Panc1 (cell line): ENCODE measurements at regions not wholly inside any gene's neighbourhood (a gene's known extent, or its start where the extent isn't known, plus 50 kb on each side); places are given as distances from the start of the nearest gene placed in this dataset.

Experiments used
- ATAC-seq: fragments of 200-7000 bp; cut with Tn5 transposase; 2 replicates; pipeline ENCODE4 v1.9.1; 2020; ENCODE audit warnings: mild to moderate bottlenecking, moderate library complexity
- BruUV-seq: library from RNA; stranded (reverse); fragments of 400-500 nt; replicated peaks from 2 replicates; lab custom pipeline; 2021; lab: Mats Ljungman, UMichigan
- CTCF ChIA-PET: fragments of 300-600 bp; sonication (Branson Sonifier 250); formaldehyde crosslinking; loops from one replicate; lab custom pipeline; 2022; ENCODE audit warnings: antibody characterized with exemption; lab: Charles Lee
- POLR2A ChIA-PET: fragments of 300-600 bp; sonication (Branson Sonifier 250); formaldehyde crosslinking; loops from one replicate; lab custom pipeline; 2022; ENCODE audit warnings: antibody characterized with exemption; lab: Charles Lee
- DNase-seq: peaks from one replicate; pipeline ENCODE4 v3.0.0-alpha.2; 2010; ENCODE audit warnings: low read depth, low spot score
- H3K27ac ChIP-seq: 2 replicates; pipeline ENCODE4 v1.5.1; 2011; ENCODE audit warnings: mild to moderate bottlenecking, low read length, inconsistent platforms
- H3K27me3 ChIP-seq: fragments of 200-500 bp; sonication (Bioruptor generic); 2 replicates; pipeline ENCODE4 v1.6.0; 2014; ENCODE audit warnings: low read length, inconsistent platforms; ENCODE audit not compliant: control insufficient read depth, insufficient read depth
- H3K36me3 ChIP-seq: fragments of 200-500 bp; sonication (Bioruptor generic); 2 replicates; pipeline ENCODE4 v1.5.1; 2014; ENCODE audit warnings: inconsistent platforms, mild to moderate bottlenecking, low read length, moderate library complexity; ENCODE audit not compliant: control insufficient read depth, insufficient read depth
- H3K4me1 ChIP-seq: 2 replicates; pipeline ENCODE4 v1.5.1; 2011; ENCODE audit warnings: inconsistent platforms, mild to moderate bottlenecking, low read length, moderate library complexity; ENCODE audit not compliant: control insufficient read depth, insufficient read depth
- H3K4me3 ChIP-seq, 2 experiments: 2 replicates each; pipeline ENCODE4 v1.5.1; 2011 to 2012; ENCODE audit warnings: low read depth in 2 of 2, low read length in 2 of 2, mild to moderate bottlenecking in 2 of 2, inconsistent platforms in 1 of 2, moderate library complexity in 1 of 2
- H3K9me3 ChIP-seq: fragments of 200-500 bp; sonication (Bioruptor generic); 2 replicates; pipeline ENCODE4 v1.5.1; 2014; ENCODE audit warnings: low read depth, mild to moderate bottlenecking, inconsistent platforms, low read length, moderate library complexity; ENCODE audit not compliant: control insufficient read depth, insufficient read depth
- CTCF ChIP-seq: fragments of 450-650 bp; IDR thresholded peaks from 2 replicates; pipeline ENCODE4 v1.5.1; 2017; ENCODE audit warnings: mild to moderate bottlenecking
- POLR2AphosphoS5 ChIP-seq: IDR thresholded peaks from 2 replicates; pipeline ENCODE4 v1.6.1; 2012; ENCODE audit warnings: mild to moderate bottlenecking, low read depth, low read length, moderate library complexity
- REST ChIP-seq, 2 experiments: IDR thresholded peaks; 2 replicates each; pipeline ENCODE4 v1.6.1; 2011 to 2012; ENCODE audit warnings: low read depth in 2 of 2, control low read depth in 1 of 2, low read length in 1 of 2, mild to moderate bottlenecking in 1 of 2, moderate library complexity in 1 of 2; ENCODE audit not compliant: insufficient read depth in 1 of 2
- SIN3A ChIP-seq: IDR thresholded peaks from 2 replicates; pipeline ENCODE4 v1.6.1; 2012; ENCODE audit warnings: low read depth, mild to moderate bottlenecking, low read length, moderate library complexity, borderline replicate concordance; ENCODE audit not compliant: insufficient read depth
- TCF7L2 ChIP-seq: IDR thresholded peaks from 2 replicates; pipeline ENCODE4 v1.6.1; 2011; ENCODE audit warnings: mild to moderate bottlenecking, low read depth, low read length, inconsistent platforms
- in situ Hi-C: cut with HindIII; loops from 2 replicates; pipeline ENCODE4 v1.10.0; 2016; ENCODE audit warnings: low sequenced_read_pairs, low pct_unique_long_range_greater_than_20kb
- intact Hi-C: fragments of 100-400 bp; cut with micrococcal nuclease; formaldehyde crosslinking; loops from one replicate; pipeline ENCODE4 v1.10.0; 2022; ENCODE audit not compliant: unreplicated experiment

GRCh38 chr4:114136069-114136468 is 156.6 kb upstream of the ARSJ start:
- in situ Hi-C loops (no loop called here), intact Hi-C loops (no loop called here)
- H3K4me1 ChIP-seq, result no peaks in the 10 kb centered on the region
- POLR2A ChIA-PET, result interaction anchor here (0.7 kb wide), 1 partner anchor 233 kb away, joined by 3 read pairs; no protein-coding TSS in a partner anchor
- TF ChIP-seq REST (IDR thresholded peaks at IDR 0.05; ENCODE audit: insufficient read depth in 1 of 2, low read depth in 2 of 2, low read length in 1 of 2) (no peak), CTCF (no peak), POLR2AphosphoS5 (no peak), TCF7L2 (no peak), SIN3A (no peak)
- no peaks in the 10 kb centered on the region for H3K9me3 ChIP-seq
- no peak for ATAC-seq
- no peaks in the 10 kb centered on the region for H3K36me3 ChIP-seq
- H3K27ac ChIP-seq, result no peak overlapping the region
- CTCF ChIA-PET, result no interaction called here
- DNase-seq, result no peak
- BruUV-seq, result no TSS peak
- H3K27me3 ChIP-seq, result no peaks in the 10 kb centered on the region
- H3K4me3 ChIP-seq, result no peak overlapping the region

- H3K9me3 ChIP-seq, result no peaks in the 10 kb centered on the region
- no peaks in the 10 kb centered on the region for H3K4me1 ChIP-seq
- H3K4me3 ChIP-seq, result no peak overlapping the region
- intact Hi-C loops (no loop called here), in situ Hi-C loops (no loop called here)
- ChIA-PET POLR2A (no interaction called here), CTCF (no interaction called here)
- H3K27me3 ChIP-seq, result no peaks in the 10 kb centered on the region
- H3K27ac ChIP-seq, result no peak overlapping the region
- no peak for TF ChIP-seq REST (IDR thresholded peaks at IDR 0.05; ENCODE audit: insufficient read depth in 1 of 2, low read depth in 2 of 2, low read length in 1 of 2)
- no peak for TF ChIP-seq POLR2AphosphoS5
- TF ChIP-seq CTCF, result no peak
- no peak for TF ChIP-seq SIN3A
- no peak for TF ChIP-seq TCF7L2
- no peak for DNase-seq
- no peaks in the 10 kb centered on the region for H3K36me3 ChIP-seq
- BruUV-seq, result no TSS peak
- ATAC-seq, result no peak
Measured at GRCh38 chr4:114137984-114138383, 158.5 kb upstream of the ARSJ start.
